ENCODE measurements at regions not wholly inside any gene's neighbourhood (a gene's known extent, or its start where the extent isn't known, plus 50 kb on each side); places are given as distances from the start of the nearest gene placed in this dataset.

GRCh38 chr7:13098161-13098560 lies 410.7 kb downstream of the ARL4A start:
- ChIA-PET CTCF (no interaction called here), POLR2A (no interaction called here)
- H3K4me1 Mint-ChIP-seq: peaks cover 21% of the 10 kb centered on the region
- H3K9me3 Mint-ChIP-seq: no peaks in the 10 kb centered on the region
- H3K4me3 Mint-ChIP-seq: no peak overlapping the region
- H3K36me3 Mint-ChIP-seq (ENCODE audit: low read depth): no peaks in the 10 kb centered on the region
- H3K27me3 Mint-ChIP-seq: no peaks in the 10 kb centered on the region
- intact Hi-C loops (cut with micrococcal nuclease): no loop called here
- DNase-seq (no peak), ATAC-seq (ENCODE audit: low read depth) (no peak)
- TF ChIP-seq CTCF (IDR thresholded peaks at IDR 0.05): no peak
- H3K27ac Mint-ChIP-seq: no peak overlapping the region

GRCh38 chr7:13099154-13099795 lies 411.8 kb downstream of the ARL4A start:
- no peak overlapping the region for H3K27ac Mint-ChIP-seq
- CTCF ChIA-PET: no interaction called here
- H3K9me3 Mint-ChIP-seq: no peaks in the 10 kb centered on the region
- DNase-seq (no peak), ATAC-seq (ENCODE audit: low read depth) (no peak)
- H3K27me3 Mint-ChIP-seq: no peaks in the 10 kb centered on the region
- peaks cover 22% of the 10 kb centered on the region for H3K4me1 Mint-ChIP-seq
- TF ChIP-seq CTCF (IDR thresholded peaks at IDR 0.05): no peak
- intact Hi-C loops (cut with micrococcal nuclease): no loop called here
- POLR2A ChIA-PET: no interaction called here
- no peaks in the 10 kb centered on the region for H3K36me3 Mint-ChIP-seq (ENCODE audit: low read depth)
- H3K4me3 Mint-ChIP-seq: no peak overlapping the region

- intact Hi-C loops (cut with micrococcal nuclease): no loop called here
- Mint-ChIP-seq H3K27ac (no peak overlapping the region), H3K4me1 (peaks cover 14% of the 10 kb centered on the region), H3K4me3 (no peak overlapping the region), H3K27me3 (no peaks in the 10 kb centered on the region), H3K9me3 (no peaks in the 10 kb centered on the region), H3K36me3 (ENCODE audit: low read depth) (no peaks in the 10 kb centered on the region)
- DNase-seq (no peak), ATAC-seq (ENCODE audit: low read depth) (no peak)
- ChIA-PET POLR2A (interaction anchor here (0.6 to 0.7 kb wide), 2 partner anchors 8 to 28 kb away, joined by 4 read pairs; no protein-coding TSS in a partner anchor), CTCF (no interaction called here)
- no peak for TF ChIP-seq CTCF (IDR thresholded peaks at IDR 0.05)
These were observed 416.7 kb downstream of the ARL4A start for GRCh38 chr7:13104128-13104527.

GRCh38 chr7:13105209-13105608 lies 417.8 kb downstream of the ARL4A start:
- Mint-ChIP-seq H3K27ac (no peak overlapping the region), H3K9me3 (no peaks in the 10 kb centered on the region), H3K4me1 (peaks cover 14% of the 10 kb centered on the region), H3K36me3 (ENCODE audit: low read depth) (no peaks in the 10 kb centered on the region), H3K27me3 (no peaks in the 10 kb centered on the region), H3K4me3 (no peak overlapping the region)
- DNase-seq: no peak
- intact Hi-C loops (cut with micrococcal nuclease): no loop called here
- no peak for ATAC-seq (ENCODE audit: low read depth)
- ChIA-PET POLR2A (no interaction called here), CTCF (no interaction called here)
- TF ChIP-seq CTCF (IDR thresholded peaks at IDR 0.05): no peak

GRCh38 chr7:13106513-13106912 lies 419.1 kb downstream of the ARL4A start:
- Mint-ChIP-seq H3K4me3 (no peak overlapping the region), H3K27ac (no peak overlapping the region), H3K9me3 (no peaks in the 10 kb centered on the region), H3K36me3 (ENCODE audit: low read depth) (no peaks in the 10 kb centered on the region), H3K4me1 (peaks cover 12% of the 10 kb centered on the region), H3K27me3 (no peaks in the 10 kb centered on the region)
- ChIA-PET POLR2A (no interaction called here), CTCF (no interaction called here)
- intact Hi-C loops (cut with micrococcal nuclease): no loop called here
- DNase-seq (no peak), ATAC-seq (ENCODE audit: low read depth) (no peak)
- TF ChIP-seq CTCF (IDR thresholded peaks at IDR 0.05): no peak

Data from activated B cell treated with CpG ODN at 0.5 μM for 24 hours (primary cell).